NCI-H69 (cell line): ENCODE measurements at regions not wholly inside any gene's neighbourhood (a gene's known extent, or its start where the extent isn't known, plus 50 kb on each side); places are given as distances from the start of the nearest gene placed in this dataset.
"Not testable (repeated sequence)": the region's sequence is repeated elsewhere in the genome, so short reads cannot be mapped to it uniquely, and the experiment has no call there.

Experiments
- DNase-seq: peaks from one replicate; lab custom pipeline; 2025; lab: John Stamatoyannopoulos, UW

- peak; percentile 2 for DNase-seq
Measured at GRCh38 chr6:76682842-76683241, 610.4 kb upstream of the IMPG1 start.

DNA sequence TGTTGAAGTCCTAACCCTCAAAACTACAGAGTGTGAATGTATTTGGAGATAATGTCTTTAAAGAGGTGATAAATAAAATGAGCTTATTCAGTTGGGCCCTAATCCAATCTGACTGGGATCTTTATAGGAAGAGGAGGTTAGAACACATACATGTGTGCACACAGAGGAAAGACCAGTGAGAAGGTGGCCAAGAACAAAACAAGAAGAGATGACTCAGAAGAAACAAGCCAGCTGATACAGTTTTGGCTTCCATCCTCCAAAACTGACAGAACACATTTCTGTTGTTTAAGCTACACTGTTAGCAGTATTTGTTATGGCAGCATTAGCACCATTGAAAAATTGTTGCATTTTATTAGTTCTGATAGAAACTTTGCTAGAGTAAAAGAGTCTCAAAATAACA is 609.3 kb upstream of the IMPG1 start:
- DNase-seq, result no peak

GRCh38 chr6:76677017-76677416 is 604.6 kb upstream of the IMPG1 start:
- no peak for DNase-seq

- DNase-seq, result no peak
Measured at GRCh38 chr6:76671751-76672150, 599.3 kb upstream of the IMPG1 start.

- no peak for DNase-seq
Measured at GRCh38 chr6:76644231-76644630, 571.8 kb upstream of the IMPG1 start.

- no peak for DNase-seq
Measured at GRCh38 chr6:76639941-76640340, 567.5 kb upstream of the IMPG1 start.

DNA sequence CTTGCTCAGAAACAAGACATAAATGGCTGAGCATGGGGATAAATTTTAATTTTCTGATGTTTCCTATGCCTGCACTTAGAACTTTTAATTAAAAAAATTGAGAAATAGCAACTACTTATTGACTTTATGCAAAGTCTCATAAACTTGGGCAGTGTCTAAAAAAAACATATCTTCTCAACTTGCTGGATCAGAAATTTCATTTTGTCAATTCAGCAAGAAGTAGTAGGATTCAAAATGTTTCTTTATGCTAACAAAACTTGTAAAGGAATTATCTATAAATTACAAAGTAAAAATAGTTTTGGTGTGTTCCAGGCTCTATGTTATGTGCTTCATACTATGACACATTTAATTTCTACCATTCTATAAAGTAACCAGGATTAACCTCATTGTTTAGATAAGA is 562.2 kb upstream of the IMPG1 start:
- DNase-seq, result no peak

GRCh38 chr6:76633259-76633658 is 560.8 kb upstream of the IMPG1 start:
- peak; percentile 54 for DNase-seq

GRCh38 chr6:76631622-76632021 is 559.2 kb upstream of the IMPG1 start:
- DNase-seq, result no peak

DNA sequence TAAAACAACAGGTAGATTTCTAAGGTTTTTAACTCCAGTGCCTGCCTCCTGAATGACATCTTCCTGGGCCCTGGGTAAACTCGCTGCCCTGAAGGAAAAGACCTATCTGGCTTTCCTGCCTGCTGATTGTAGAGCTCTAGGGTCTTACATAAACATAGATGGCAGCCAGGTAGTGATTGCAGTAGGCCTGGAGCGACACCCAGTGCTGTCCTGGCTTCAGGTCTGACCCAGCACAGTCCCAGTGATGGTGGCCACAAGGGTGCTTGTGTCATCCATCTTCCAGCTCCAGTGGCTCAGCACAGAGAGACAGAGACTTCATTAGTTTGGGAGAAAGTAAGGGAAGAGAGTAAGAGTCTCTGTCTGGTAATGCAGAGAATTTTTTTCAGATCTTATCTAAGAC is 542.9 kb upstream of the IMPG1 start:
- no peak for DNase-seq

DNA sequence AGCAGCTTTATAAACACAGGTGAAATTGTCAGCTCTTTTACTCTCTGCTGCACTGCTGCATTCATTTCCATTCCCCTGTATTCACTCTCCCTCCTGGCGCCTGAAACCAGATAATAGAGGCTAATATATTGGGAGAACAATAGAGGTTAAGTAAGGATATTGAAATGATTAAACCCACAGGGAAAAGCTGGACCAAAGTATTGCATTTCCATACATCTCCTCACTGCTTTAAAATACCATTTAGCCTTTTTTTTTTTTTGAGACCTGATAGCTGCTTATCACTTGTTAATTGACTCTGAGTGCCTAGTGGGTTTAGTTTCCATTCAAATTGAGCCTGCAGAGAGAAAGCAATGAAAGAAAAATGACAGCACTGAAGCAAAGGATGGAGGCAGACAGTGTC is 540.5 kb upstream of the IMPG1 start:
- DNase-seq, result no peak

- DNase-seq, result no peak
Measured at GRCh38 chr6:76609160-76609559, 536.7 kb upstream of the IMPG1 start.

DNA sequence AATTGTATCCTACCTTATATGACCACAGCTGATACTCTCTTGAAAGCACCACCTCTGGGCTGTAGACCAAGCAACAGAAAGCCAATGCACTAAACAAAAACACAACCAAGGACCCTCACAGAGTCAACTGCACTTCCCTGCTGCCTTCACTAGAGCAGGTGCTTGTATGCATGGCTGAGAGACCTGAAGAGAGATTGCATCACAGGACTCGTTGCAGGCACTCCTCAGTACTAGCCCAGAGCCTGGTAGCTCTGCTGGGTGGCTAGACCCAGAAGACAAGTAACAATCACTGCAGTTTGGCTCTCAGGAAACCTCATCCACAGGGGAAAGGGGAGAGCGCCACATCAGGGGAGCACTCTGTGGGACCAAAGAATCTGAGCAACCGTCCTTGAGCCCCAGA is 521.6 kb upstream of the IMPG1 start:
- DNase-seq, result no peak

GRCh38 chr6:76593668-76594067 is 521.2 kb upstream of the IMPG1 start:
- peak; percentile 9 for DNase-seq

GRCh38 chr6:76592566-76592965 is 520.1 kb upstream of the IMPG1 start:
- DNase-seq, result no peak

DNA sequence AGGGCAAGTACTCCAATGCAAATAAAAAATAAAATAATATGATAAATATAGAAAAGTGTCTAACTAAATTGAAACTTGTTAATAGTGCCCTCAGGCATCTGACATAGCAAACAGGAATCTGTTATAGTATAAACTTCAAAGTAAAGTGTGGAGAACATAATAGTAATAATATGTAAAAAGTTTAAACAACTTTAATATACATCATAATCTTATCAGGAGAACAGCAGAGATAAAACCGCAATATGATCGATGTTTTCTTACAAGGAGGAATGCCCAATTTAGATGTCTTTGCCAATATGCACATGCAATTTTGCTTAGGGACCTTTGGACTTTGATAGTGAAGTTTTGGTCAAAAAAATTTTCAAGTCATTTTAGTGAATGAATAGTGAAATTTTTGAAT is 514.8 kb upstream of the IMPG1 start:
- DNase-seq, result no peak

- DNase-seq, result no peak
Measured at GRCh38 chr6:76584121-76584520, 511.7 kb upstream of the IMPG1 start.

- DNase-seq, result no peak
Measured at GRCh38 chr6:76578746-76579145, 506.3 kb upstream of the IMPG1 start.

DNA sequence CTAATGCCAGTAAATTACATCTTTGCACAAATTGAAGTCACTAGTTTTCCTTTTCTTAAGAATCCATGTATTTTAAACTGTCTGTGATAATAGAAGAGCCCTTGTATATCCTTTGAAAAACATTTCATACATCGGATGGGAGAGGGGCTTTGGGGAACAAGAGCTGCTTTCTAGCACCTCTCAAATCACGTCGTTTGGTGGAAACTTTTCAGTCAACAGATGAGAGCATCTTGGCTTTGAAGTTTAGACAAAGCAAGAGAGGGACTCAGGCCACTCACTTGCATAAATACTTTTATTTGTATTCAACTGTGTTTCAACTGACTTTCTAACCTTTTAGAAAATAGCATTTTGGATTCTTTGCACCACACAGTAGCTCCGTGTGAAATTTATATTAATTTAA is 502.3 kb upstream of the IMPG1 start:
- DNase-seq, result no peak

GRCh38 chr6:76565932-76566331 is 493.5 kb upstream of the IMPG1 start:
- DNase-seq, result no peak

DNA sequence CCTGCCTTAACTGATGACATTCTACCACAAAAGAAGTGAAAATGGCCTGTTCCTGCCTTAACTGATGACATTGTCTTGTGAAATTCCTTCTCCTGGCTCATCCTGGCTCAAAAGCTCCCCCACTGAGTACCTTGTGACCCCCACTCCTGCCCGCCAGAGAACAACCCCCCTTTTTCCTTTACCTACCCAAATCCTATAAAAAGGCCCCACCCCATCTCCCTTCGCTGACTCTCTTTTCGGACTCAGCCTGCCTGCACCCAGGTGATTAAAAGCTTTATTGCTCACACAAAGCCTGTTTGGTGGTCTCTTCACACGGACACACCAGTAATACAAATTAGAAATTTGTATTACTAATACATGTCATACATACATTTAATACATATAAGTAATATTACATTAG is 489.9 kb upstream of the IMPG1 start:
- not testable (repeated sequence) for DNase-seq

GRCh38 chr6:76560851-76561755 is 488.6 kb upstream of the IMPG1 start:
- DNase-seq, result not testable (repeated sequence)

DNA sequence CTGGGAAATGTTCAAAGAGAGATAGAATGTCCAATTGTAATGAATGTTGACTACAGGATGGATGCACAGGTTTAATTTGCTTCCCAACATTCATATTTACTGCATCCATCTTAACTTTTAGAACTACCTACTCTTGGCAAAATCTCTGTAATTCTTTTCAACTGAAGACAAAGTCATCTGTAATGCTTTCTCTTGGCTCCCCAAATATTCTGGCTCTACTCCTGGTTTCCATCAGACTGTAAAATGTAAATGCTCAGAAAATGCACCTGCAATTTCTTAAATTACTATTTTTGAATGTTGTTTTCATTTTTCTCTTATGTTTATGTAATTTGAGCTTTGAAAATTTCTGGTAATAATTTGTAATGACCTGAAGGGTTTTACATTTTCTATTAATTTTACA is 480.8 kb upstream of the IMPG1 start:
- no peak for DNase-seq

DNA sequence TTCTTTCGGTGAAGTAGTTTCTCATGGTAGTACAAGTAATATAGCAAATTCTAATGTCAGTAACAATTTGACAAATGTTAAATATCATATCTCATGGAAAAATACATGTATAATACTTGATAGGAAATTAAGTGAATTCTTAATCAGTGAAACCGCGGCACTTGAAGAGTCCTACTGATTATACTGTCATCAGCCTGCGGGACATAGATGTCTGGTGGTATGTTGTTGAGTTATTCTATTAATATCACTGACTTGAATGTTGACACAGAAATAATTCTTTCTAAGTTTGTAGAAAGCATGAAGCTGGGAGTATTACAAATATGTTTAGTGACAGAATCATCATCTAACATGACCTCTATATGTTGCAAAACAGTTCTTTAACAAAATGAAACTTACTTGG is 479.8 kb upstream of the IMPG1 start:
- DNase-seq, result no peak
